Retina (tissue), 1 donor: ENCODE measurements at regions not wholly inside any gene's neighbourhood (a gene's known extent, or its start where the extent isn't known, plus 50 kb on each side); places are given as distances from the start of the nearest gene placed in this dataset.

Experiments
- DNase-seq: peaks from one replicate; pipeline ENCODE4 v3.0.0-alpha.2; 2016

DNA sequence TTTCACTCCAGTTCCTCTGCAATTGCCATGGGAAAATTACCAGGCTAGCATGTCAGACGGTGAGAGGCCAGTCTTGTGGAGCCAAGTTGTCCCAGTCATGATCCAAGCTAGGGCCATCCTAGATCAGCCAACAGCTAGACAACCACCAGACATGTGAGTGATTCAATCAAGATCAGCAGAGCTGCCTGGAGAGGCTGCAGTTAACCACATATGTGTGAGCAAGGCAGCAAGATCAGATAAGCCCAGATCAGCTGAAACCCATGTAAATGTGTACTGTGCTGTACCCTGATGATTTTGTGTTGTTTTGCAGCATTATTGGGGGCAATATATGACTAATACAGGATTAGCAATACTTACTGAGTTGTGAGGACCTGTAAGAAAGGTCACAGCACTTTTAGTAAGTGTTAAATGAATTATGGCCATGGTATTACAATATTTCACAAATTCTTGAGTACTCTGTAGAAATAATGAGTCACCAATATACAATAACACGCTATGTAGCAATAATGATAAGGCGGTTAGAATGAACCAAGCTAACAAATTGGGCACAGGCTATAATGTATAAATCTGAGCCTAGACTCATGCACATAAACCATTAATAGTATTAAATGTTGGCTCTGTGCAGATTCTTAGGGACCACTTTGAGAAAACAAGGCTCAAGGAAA lies 91.4 kb downstream of the SUDS3 start:
- DNase-seq, result no peak

DNA sequence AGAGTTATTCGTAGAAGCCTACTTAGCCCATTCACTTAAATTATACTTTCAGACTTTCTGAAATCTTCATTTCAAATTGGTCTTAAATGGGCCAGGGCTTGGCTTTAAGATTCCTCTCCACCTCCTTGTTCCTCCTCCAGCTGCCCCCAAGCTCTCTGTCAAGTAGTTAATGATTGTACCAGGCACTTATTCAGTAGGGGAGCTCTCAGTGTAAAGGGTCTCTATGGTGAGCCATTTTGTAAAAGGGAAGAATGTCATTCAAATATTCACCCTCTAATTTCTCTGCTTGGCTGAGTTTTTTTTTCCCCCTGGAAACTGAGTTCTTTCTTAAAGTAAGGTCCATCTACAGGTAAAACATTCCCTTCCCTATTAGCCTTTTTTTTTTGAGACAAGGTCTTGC lies 96.6 kb downstream of the SUDS3 start:
- DNase-seq, result no peak

DNA sequence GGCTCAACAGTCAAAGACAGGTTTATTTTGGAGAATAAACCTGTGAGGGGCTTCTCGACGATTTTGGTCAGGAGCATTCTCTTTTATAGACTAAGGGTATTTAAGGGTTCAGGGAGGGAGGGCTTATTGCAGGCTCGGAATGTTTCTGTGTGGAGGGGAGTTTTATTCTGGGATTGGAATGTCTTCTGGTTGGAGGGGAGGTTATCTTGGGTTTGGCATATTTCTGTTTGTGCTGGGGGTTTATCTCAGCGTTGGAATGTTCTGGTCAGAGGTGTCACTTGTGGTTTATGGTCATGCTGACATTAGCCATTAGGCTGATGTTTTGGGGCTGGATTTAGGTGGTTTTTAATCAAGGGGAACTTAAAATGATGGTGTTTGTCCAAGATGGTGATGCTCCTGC lies 103.9 kb downstream of the SUDS3 start:
- DNase-seq, result no peak

DNA sequence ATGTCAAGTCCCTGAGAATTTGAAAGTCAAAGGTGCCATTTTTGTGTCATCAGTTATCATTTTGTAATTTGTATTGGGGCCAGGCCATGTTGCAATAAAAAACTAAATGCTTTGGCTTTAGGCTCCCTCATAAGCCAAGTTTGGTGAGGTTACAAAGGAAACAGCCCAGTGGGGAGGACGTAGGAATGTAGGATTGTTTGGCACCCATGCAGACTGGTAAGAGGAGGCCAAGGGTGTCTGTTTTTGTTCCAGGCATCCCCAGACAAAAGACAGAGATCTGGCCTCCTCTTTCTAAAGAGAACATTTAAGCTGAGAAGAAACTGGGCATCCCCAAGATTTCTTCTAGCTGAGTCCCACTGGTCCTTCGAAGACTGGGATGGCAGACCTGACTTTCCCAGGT lies 111.7 kb downstream of the SUDS3 start:
- DNase-seq, result no peak

DNA sequence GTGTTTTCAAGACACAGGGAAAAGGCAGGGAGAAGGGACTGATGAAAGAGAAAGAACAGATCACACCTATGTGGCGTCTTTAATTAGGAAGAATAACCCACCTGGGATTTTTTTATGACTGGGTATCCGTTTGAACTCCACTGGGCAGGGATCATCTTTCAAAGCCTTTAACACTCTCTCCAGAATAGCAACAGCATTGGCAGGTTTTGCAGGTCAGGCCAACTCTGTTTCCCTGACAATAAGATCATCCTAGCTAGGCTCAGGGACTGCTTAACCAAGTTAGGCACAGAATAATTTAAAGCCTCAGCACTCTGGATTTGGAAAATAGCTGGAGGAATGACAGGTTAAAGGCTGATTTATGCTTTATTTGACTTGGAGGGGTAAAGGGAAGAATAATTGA lies 117.6 kb downstream of the SUDS3 start:
- no peak for DNase-seq

DNA sequence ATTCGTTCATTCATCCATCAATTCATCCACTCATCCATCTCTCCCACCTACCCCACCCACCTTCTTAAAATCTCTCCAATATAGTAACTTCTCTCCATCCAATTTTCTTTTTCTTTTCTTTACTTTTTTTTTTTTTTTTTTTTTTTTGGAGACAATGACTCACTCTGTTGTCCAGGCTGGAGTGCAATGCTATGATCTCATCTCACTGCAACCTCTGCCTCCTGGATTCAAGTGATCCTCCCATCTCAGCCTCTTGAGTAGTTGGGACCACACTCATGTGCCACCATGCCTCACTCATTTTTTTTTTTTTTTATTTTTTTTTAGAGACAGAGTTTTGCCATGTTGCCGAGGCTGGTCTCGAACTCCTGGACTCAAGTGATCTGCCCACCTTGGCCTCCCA lies 118.4 kb downstream of the SUDS3 start:
- no peak for DNase-seq

DNA sequence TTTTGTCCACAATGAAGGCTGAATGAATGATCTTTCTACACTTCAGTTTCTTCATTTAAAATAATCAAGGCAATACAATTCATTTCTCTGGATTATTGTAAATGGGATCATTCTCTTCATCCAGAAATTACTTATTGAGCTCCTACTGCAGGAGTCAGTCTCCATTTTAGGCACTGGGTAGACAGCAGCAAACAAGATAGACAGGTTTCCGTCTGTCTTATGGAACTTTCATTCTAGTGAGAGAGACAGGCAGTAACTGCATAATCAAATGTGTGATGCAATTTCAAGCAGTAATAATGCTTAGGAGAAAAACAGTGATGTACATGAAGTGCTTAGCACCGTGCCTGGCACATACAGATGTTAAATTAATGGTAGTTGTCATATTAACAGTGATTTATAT lies 118.9 kb downstream of the SUDS3 start:
- DNase-seq, result no peak

DNA sequence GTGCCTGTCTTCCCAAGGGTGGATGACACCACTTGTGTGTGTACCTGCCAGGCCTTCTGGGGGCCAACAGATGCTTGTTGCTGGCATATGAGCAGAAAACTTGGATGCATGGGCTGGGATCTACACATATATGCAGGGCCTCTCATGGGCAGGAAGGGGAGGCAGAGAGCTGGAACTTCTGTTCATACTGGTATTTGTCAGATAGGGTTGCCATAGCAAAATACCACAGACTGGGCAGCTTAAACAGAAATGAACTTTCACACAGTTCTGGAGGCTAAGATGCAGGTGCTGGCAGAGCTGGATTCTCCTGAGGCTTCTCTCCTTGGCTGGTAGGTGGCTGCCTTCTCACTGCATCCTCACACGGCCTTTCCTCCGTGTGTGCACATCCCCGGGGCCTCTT lies 121.8 kb downstream of the SUDS3 start:
- no peak for DNase-seq

DNA sequence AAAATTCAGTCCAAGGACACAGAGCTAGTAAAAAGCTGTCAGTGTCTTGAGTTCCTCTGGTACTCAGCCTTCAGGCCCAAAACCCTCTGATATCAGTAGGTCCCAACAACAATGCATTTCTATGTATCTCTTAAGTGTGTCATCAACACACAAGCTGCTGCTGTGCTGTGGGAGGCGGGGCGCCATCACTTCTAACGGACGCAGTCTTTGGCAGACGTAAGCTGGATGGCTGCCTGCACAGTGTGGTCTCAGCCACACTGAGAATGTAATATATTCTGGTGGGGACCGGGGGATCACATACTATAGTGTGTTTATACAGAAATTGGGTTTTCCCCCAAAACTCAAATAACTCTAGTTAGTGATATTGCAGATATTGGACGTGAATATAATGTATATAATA lies 123.9 kb downstream of the SUDS3 start:
- DNase-seq, result no peak

DNA sequence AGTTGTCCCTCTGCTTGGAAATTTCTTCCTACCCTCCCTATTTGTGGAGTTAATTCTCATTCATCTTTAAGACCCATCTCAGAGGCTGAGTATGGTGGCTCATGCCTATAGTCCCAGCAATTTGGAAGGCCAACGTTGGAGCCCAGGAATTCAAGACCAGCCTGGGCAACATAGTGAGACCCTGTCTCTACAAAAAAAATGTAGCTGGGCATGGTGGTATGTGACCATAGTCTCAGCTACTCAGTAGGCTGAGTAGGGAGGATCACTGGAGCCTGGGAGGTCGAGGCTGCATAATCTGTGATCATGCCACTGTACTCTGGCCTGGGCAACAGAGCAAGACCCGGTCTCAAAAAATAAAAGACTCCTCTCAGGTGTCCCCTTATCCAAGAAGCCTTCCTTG lies 125.1 kb downstream of the SUDS3 start:
- DNase-seq, result no peak

DNA sequence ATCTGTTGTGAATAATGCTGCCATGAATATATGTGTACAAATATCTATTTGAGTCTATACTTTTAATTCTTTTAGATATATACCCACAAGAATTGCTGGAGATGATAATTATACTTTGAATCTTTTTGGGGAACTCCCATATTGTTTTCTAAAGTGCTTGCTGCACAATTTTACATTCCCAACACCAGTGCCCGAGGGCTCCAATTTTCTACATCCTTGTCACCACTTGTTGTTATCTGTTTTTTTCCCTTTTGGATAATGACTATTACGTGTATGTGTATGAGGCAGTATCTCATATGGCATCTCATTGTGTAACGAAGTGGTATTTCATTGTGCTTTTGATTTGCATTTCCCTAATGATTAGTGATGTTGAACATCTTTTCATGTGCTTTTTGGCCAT lies 127.1 kb downstream of the SUDS3 start:
- no peak for DNase-seq

DNA sequence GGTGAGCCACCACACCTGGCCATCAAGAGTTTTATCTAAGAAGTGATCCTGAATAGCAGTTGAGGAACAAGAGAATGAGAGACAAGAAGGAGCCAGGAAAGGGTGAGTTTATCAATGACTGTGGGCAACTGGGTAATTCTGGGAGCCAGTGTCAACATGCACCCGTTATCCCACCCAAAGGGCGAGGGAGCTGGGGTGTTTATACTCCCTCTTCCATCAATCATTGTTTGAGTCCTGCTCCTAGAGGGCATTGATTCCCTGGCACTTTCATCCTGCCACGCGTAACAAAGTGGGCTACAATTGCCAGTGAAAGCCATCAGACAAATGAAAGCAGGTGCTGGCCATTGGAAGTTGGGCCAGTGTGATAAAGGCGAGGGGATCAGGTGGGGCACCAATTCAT lies 136.3 kb downstream of the SUDS3 start:
- DNase-seq, result no peak

DNA sequence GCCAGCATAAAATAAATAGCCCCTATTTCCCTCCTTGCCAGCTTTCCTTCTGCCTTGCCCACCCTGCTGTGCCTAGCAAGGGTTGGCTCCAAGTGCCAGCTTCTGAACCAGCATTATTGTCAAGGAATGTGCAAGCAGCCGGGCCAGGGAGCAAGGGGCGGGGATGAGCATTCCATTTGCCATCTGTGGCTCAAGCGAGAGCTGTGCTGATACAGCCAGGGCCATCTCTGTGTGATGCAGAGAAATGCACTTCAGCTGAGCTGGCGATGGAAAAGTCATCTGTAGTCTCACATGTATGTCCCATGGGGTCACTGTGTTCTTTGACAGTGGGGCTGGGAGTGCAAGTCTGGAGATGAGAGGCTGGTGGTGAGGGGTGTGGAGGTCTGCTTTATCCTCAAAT lies 137.3 kb downstream of the SUDS3 start:
- DNase-seq, result peak; percentile 35

DNA sequence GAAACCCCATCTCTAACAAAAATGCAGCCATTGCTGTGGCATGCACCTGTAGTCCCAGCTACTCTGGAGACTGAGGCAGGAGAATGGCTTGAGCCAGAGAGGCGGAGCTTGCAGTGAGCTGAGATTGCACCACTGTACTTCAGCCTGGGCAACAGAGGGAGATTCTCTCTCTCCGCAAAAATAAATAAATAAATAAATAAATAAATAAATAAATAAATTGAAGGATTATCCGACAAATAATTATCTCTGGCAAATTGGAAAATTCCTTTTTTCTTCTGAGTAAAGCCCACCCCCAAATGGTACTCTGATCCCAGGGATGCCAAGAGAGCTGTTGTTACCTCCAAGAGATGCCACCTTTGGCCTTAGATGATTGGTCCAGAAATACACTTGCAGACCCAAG lies 137.9 kb downstream of the SUDS3 start:
- no peak for DNase-seq

DNA sequence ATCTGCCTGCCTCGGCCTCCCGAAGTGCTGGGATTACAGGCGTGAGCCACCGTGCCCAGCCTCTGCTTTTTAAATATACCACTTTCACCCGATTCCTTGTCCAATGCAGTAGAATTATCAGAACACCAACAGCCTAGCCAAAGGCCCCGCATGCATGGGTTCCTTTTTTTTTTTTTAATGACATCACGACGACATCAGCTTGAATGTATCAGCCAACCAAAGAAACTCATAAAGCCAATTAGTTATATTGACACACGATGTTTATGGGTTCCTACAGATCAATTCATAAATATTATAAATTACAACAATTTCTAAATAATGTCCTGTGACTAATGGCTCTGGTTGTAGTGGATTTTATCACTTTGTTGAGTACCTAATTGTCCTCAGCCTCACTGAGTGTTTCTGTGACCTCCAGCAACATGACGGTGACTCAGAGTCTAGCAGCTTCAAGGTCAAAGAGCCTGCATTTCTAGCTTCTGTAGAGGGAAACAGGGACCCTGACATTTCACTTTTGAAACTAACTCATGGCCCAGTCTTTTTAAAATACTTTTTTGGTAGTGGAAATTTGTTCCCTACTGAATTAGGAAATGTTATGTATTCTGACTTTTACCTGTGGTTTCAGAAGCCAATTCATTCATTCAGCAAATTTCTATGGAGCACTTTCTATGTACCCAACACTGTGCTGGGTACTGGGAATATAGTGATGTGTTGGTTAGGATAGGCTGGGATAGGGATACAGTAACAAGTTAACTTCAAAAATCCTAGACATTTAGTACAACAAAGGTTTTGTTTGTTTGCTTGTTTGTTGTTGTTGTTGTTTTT lies 144.1 kb downstream of the SUDS3 start:
- no peak for DNase-seq

DNA sequence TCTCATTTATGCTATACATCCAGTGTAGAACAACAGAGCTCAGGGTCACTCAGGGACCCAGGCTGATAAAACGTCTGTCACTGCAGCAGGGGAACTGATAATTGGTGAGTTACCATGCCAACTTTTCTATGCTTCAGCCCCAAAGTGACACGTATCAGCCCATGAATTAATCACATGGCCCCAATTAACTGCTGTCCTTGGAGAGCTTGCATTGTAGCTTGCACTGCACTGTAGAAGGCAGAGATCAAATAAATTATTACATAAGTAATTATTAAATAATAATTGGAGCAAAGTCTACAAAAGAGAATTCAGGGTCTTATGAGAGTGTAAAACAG lies 144.6 kb downstream of the SUDS3 start:
- no peak for DNase-seq

DNA sequence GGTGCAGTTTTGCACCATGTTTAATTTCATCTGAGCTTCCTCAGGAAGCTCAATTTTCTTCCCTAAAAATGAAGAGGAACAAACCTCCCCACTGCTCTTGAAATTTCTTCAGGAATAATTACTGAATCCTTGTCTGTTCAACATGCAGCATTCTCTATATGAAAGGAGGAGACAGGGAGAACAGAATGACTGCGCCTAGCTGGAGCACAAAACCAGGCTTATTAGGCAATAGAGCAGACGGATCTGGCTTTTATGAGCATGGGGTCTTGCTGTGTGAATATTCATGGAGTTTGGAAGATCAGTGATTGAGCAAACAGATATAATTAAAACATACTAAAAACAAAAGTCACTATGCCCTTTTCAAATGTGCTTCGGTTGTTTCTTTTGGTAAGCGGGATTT lies 148.1 kb downstream of the SUDS3 start:
- no peak for DNase-seq

DNA sequence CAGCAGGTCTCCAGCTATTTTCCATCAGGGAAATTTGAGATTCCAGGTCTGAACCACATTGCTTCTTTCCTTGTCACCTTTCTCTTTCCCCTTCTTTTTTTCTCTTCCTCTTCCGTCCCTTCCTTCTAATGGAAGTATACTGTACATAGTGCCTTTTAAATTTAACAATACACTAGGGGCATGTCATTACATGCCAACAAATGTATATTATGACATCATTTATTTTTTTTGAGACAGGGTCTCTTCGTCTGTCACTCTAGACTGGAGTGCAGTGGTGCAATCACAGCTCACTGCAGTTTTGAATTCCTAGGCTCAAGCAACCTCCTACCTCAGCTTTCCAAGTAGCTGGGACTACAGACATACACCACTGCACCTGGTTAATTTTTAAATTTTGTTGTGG lies 148.9 kb downstream of the SUDS3 start:
- DNase-seq, result no peak

DNA sequence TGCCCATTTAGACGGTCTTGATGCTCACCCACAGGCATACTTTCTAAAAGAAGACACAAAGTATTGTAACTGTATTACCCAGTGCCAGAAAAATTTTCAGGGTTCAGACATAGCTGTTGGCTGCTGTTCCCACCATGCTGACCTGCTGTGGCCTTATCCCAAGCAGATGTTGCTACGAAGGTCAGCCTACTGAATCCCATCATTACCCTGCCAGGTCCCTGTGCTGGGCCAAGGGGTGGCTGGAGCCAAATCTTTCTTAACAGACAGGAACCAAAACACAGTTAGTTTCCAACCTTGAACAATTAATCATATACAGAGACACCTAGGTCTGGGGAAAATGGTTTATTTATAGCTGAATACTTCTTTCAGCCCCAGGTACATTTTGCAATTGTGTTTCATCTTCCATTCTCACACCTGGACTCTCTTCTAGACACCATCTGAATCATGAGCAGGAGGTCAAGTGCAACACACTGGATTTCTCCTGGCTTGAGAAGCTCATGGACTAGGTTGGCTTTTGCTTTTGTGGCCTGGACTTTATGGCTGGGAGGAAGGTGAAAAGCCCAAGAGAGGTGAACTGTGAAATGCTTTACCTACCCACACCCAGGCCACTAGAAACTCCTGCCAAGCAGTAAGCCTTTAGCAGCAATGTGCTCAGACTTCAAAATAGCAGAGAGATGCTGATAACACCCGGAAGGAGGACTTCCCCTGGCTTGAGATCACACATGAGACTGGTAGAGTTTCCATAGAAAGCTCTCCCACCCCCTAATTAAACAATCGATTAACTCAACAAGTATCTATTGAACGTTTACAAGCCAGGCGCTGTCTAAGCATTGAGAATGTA lies 150.1 kb downstream of the SUDS3 start:
- no peak for DNase-seq

DNA sequence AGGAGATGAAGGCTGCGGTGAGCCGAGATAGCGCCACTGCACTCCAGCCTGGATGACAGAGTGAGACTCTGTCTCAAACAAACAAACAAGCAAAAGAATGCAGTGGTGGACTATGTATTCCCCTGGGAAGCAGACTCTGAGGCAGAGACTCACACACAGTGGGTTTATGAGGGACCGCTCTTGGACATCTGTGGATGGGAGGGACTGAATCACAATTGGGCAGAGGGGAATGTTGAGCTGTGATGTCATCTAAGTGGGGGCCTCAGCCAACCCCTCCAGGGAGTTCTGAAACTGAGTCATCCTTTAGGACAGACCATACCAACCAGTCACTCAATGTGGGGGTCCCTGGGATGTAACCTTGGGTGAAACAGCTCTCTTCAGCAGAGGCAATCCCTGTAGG lies 151.0 kb downstream of the SUDS3 start:
- no peak for DNase-seq

DNA sequence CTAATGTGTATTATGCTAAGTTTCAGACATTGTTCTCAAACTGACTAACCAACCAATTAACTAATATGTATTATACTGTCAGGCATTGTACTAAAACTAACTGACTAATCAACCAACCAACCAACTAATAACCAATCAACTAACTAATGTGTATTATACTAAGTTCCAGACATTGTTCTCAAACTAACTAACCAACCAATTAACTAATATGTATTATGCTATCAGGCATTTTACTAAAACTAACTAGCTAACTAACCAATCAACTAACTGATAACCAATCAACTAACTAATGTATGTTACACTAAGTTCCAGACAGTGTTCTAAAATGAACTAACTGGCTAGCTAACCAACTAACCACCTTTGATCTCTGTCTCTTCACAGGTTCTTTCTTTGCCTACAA lies 152.3 kb downstream of the SUDS3 start:
- DNase-seq, result no peak

DNA sequence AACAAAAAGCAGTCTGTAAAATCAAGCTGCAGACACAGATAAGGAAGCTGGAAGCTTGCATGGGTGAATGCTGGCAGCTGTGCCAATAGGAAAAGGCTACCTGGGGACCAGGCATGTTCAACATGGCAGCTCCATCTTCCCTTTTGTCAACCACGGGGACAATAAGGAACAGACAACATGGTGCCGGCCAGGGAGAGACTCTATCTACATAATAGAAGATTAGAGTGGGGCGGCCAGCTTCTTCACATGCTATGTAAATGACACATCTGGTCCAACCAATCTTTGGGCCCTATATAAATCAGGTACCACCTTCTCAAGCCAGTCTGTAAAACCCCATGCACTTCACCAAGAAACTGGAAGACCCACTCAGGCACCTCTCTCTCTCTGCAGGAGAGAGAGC lies 157.6 kb downstream of the SUDS3 start:
- no peak for DNase-seq

DNA sequence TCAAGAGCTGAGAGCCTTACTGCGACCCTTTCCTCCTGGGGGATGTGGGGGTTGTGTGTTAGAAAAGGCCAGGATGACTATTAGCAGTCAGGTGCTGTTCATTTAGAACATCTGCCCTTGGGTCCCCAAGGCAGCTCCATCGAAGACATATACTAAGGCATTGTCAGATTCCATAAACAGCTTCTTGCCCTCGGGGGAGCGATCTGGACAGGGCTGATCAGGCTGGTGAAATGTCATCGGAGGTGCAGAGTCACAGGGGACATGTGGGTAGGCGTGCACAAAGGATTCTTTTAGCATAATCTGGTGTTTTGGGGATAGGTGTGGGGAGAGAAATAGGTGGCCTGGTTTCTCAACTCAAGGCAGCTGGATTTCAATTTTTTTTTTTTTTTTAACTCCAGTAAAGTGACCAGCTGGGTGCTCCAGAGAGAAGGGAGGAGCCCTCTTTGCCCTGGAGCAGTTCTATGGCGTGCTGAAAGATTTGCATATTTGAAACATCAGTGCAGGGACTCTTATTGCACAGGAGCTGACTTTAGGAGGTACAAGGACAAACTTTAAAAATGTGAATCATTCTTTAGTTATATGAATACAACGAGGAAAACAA lies 160.1 kb downstream of the SUDS3 start:
- DNase-seq, result peak; percentile 57

DNA sequence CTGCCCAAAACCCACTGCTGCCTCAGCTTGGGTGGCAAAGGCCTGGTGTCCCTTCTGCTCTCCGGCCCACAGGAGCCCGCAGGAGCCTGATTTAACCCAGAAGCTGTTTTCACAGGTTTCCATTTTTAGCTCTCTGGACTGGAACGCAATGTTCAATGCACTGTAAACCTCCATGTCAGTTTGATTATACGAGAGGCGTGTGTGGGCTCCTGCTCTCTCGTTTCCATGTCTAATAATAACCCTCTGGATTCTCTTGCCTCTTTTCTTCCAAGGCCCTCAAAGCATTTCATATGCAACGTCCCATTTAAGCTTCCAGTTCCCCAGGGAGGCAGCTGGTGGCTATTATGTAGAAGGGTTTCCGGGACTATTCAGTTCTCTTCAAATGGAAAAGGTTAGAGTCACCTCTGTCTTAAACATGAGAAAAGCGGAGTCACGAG lies 161.1 kb downstream of the SUDS3 start:
- peak; percentile 76 for DNase-seq
